ENCODE measurements at regions not wholly inside any gene's neighbourhood (a gene's known extent, or its start where the extent isn't known, plus 50 kb on each side); places are given as distances from the start of the nearest gene placed in this dataset.

- TF ChIP-seq CTCF (IDR thresholded peaks at IDR 0.05; ENCODE audit: low read length) = no peak
- TF ChIP-seq EZH2 (optimal IDR thresholded peaks at IDR 0.05; ENCODE audit: low read depth, low read length) = no peak
Measured at GRCh38 chrX:43373032-43373431, 283.1 kb upstream of the MAOA start.
